Neuronal stem cell (in vitro differentiated cells): ENCODE measurements at regions not wholly inside any gene's neighbourhood (a gene's known extent, or its start where the extent isn't known, plus 50 kb on each side); places are given as distances from the start of the nearest gene placed in this dataset.
"Not testable (repeated sequence)": the region's sequence is repeated elsewhere in the genome, so short reads cannot be mapped to it uniquely, and the experiment has no call there.

Experiments
- DNase-seq: peaks from one replicate; pipeline ENCODE4 v3.0.0-alpha.2; 2013; ENCODE audit warnings: low spot score
- H2AFZ ChIP-seq: one replicate; pipeline ENCODE4 v1.6.1; 2013; ENCODE audit warnings: mild to moderate bottlenecking, low read length, inconsistent platforms
- H2AK5ac ChIP-seq: 2 replicates; pipeline ENCODE4 v1.6.1; 2013; ENCODE audit warnings: low read depth, mild to moderate bottlenecking, inconsistent platforms, low read length, moderate library complexity, mixed read lengths
- H2BK120ac ChIP-seq: 2 replicates; pipeline ENCODE4 v1.6.1; 2013; ENCODE audit warnings: low read depth, mild to moderate bottlenecking, inconsistent platforms, low read length, moderate library complexity, mixed read lengths
- H2BK12ac ChIP-seq: one replicate; pipeline ENCODE4 v1.6.1; 2013; ENCODE audit warnings: low read length, inconsistent platforms
- H2BK15ac ChIP-seq: 2 replicates; pipeline ENCODE4 v1.6.1; 2013; ENCODE audit warnings: mild to moderate bottlenecking, low read length, inconsistent platforms, mixed read lengths
- H2BK5ac ChIP-seq: one replicate; pipeline ENCODE4 v1.6.1; 2013; ENCODE audit warnings: inconsistent platforms, mild to moderate bottlenecking, low read length, moderate library complexity
- H3K14ac ChIP-seq: one replicate; pipeline ENCODE4 v1.6.1; 2013; ENCODE audit warnings: low read length, inconsistent platforms
- H3K18ac ChIP-seq: 2 replicates; pipeline ENCODE4 v1.6.1; 2013; ENCODE audit warnings: low read length, inconsistent platforms
- H3K23ac ChIP-seq: 2 replicates; pipeline ENCODE4 v1.6.1; 2013; ENCODE audit warnings: low read depth, mild to moderate bottlenecking, mixed read lengths, low read length, inconsistent platforms; ENCODE audit not compliant: poor library complexity
- H3K27ac ChIP-seq: replicated peaks from 3 replicates; pipeline ENCODE4 v1.5.1; 2013; ENCODE audit warnings: low read length, inconsistent platforms
- H3K27me3 ChIP-seq, 3 experiments: 2 replicates each; pipeline ENCODE4 v1.6.1; 2013; ENCODE audit warnings: low read length in 3 of 3, mild to moderate bottlenecking in 2 of 3, inconsistent platforms in 1 of 3, low read depth in 1 of 3, mixed read lengths in 1 of 3, moderate library complexity in 1 of 3; ENCODE audit not compliant: control insufficient read depth in 3 of 3, insufficient read depth in 3 of 3
- H3K36me3 ChIP-seq, 2 donors: replicated peaks in 1 of 2; 2 replicates each; pipeline ENCODE4 v1.6.1; 2013; ENCODE audit warnings: low read length in 2 of 2; ENCODE audit not compliant: control insufficient read depth in 2 of 2, insufficient read depth in 2 of 2
- H3K4ac ChIP-seq: 2 replicates; pipeline ENCODE4 v1.6.1; 2013; ENCODE audit warnings: inconsistent platforms, mild to moderate bottlenecking, low read length, moderate library complexity
- H3K4me1 ChIP-seq, 2 donors: 1 replicate in 1 of 2; 2 replicates in 1 of 2; pipeline ENCODE4 v1.6.1; 2013; ENCODE audit warnings: low read length in 2 of 2, low read depth in 1 of 2; ENCODE audit not compliant: control insufficient read depth in 2 of 2, insufficient read depth in 1 of 2
- H3K4me2 ChIP-seq: one replicate; pipeline ENCODE4 v1.6.1; 2013; ENCODE audit warnings: mild to moderate bottlenecking, low read length, inconsistent platforms; ENCODE audit not compliant: insufficient read depth, poor library complexity, severe bottlenecking
- H3K4me3 ChIP-seq, 2 donors: 2 replicates each; pipeline ENCODE4 v1.5.1; 2013; ENCODE audit warnings: low read length in 2 of 2, mild to moderate bottlenecking in 2 of 2, inconsistent platforms in 1 of 2, moderate library complexity in 1 of 2
- H3K79me1 ChIP-seq: one replicate; pipeline ENCODE4 v1.6.1; 2013; ENCODE audit warnings: low read depth, mild to moderate bottlenecking, inconsistent platforms, low read length, moderate library complexity
- H3K9ac ChIP-seq: one replicate; pipeline ENCODE4 v1.6.1; 2013; ENCODE audit warnings: mild to moderate bottlenecking, low read depth, low read length, inconsistent platforms; ENCODE audit not compliant: poor library complexity
- H3K9me3 ChIP-seq, 2 donors: replicated peaks in 1 of 2; 2 replicates each; pipeline versions ENCODE3 to v1.6.1; 2013; ENCODE audit warnings: low read length in 2 of 2, mild to moderate bottlenecking in 2 of 2, inconsistent platforms in 1 of 2, low read depth in 1 of 2, mixed read lengths in 1 of 2, moderate library complexity in 1 of 2; ENCODE audit not compliant: control insufficient read depth in 2 of 2, insufficient read depth in 1 of 2
- H4K8ac ChIP-seq: one replicate; pipeline ENCODE4 v1.6.1; 2013; ENCODE audit warnings: low read depth, mild to moderate bottlenecking, inconsistent platforms, low read length, moderate library complexity
- H4K91ac ChIP-seq: one replicate; pipeline ENCODE4 v1.6.1; 2013; ENCODE audit warnings: low read length, low read depth, mild to moderate bottlenecking, inconsistent platforms; ENCODE audit not compliant: poor library complexity
- WGBS, 2 donors: extraction: QIAGEN DNeasy Blood & Tissue Kit; methylation state at CpG; one replicate each; pipeline ENCODE4 v1.1.7; 2013; ENCODE audit warnings: missing lambda C conversion rate in 2 of 2, mixed read lengths in 1 of 2; ENCODE audit not compliant: insufficient read length in 2 of 2, insufficient replicate concordance in 1 of 2; ENCODE audit errors: extremely low coverage in 2 of 2; 5-methylcytosine and 5-hydroxymethylcytosine counted together

DNA sequence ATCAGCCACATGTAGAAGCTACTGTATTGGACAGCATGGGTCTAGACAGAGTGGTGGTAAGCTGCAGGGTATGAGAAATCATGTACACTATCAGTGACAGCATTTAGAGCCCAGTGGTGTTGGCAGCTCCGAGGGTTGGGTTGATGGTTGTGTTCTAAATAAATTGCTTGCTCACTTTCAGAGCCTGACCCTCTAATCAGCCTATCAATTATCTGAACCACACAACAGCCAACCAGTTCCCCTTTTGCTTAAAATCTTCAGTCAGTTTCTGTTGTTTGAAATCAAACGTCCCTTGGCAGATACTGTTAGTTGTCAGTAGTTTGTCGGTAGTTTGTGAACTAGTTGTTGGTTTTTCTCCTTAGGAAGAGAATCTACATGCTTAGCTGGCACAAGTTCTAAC lies 99.8 kb upstream of the RAI2 start:
- H3K14ac ChIP-seq, result no peak overlapping the region
- no peaks in the 10 kb centered on the region for H3K4me1 ChIP-seq
- no peak overlapping the region for H3K4ac ChIP-seq
- H3K4me3 ChIP-seq, result no peak overlapping the region
- no peak overlapping the region for H2BK15ac ChIP-seq
- no peaks in the 10 kb centered on the region for H3K27me3 ChIP-seq
- H3K36me3 ChIP-seq, result no peaks in the 10 kb centered on the region
- no CpG with 5 or more reads among the region's 3 CpGs for WGBS, 2 donors
- DNase-seq, result no peak
- no peak overlapping the region for H3K27ac ChIP-seq
- no peaks in the 10 kb centered on the region for H3K9me3 ChIP-seq
- no peak overlapping the region for H3K18ac ChIP-seq
- no peak overlapping the region for H2BK12ac ChIP-seq
- H2AFZ ChIP-seq, result no peak overlapping the region
- H2BK120ac ChIP-seq, result no peak overlapping the region
- H3K79me1 ChIP-seq, result no peaks in the 10 kb centered on the region
- H4K8ac ChIP-seq, result no peak overlapping the region
- H3K23ac ChIP-seq, result no peak overlapping the region
- H4K91ac ChIP-seq, result no peak overlapping the region
- no peak overlapping the region for H3K4me2 ChIP-seq
- H2BK5ac ChIP-seq, result no peak overlapping the region
- no peak overlapping the region for H2AK5ac ChIP-seq
- no peak overlapping the region for H3K9ac ChIP-seq

DNA sequence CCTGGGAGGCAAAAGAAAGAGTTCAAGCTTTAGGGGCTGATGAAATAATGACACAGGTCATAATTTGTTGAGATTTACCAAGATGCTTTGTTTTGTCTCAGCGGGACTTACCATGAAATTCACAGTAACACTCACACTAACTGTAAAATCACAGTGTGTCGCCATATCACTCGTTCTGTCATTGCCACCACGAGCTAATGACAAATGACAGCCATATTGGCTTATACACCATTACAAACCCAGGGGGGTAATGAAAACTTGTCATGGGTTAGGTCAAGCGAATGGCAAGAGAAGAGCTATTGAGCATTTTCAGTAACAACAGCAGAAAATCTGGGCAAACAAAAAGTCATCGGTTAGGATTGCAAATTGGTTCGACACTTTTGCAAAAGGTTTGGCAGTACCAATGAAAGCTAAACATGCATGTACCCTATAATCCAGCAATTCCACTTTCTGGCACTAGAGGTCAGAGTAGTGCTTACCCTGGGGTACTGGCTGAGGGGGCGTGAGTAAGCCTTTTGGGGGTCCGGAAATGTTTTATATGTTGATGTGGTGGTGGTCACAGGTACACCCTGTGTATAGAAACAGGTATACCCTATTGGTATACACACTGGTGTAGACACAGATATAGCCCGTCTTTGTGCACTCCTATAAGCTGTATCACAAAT lies 83.9 kb upstream of the RAI2 start:
- no peaks in the 10 kb centered on the region for H3K36me3 ChIP-seq
- H2BK12ac ChIP-seq, result no peak overlapping the region
- H2BK120ac ChIP-seq, result no peak overlapping the region
- H2AK5ac ChIP-seq, result no peak overlapping the region
- H3K4ac ChIP-seq, result no peak overlapping the region
- H4K8ac ChIP-seq, result no peak overlapping the region
- no peak overlapping the region for H3K18ac ChIP-seq
- no peak overlapping the region for H2AFZ ChIP-seq
- peak; percentile 14 for DNase-seq
- no peak overlapping the region for H3K4me3 ChIP-seq
- H3K4me1 ChIP-seq, result no peaks in the 10 kb centered on the region
- H3K27ac ChIP-seq, result no peak overlapping the region
- no peak overlapping the region for H4K91ac ChIP-seq
- no CpG with 5 or more reads among the region's 10 CpGs for whole genome bisulfite sequencing, 2 donors
- no peaks in the 10 kb centered on the region for H3K27me3 ChIP-seq
- no peaks in the 10 kb centered on the region for H3K9me3 ChIP-seq
- H3K79me1 ChIP-seq, result no peaks in the 10 kb centered on the region
- H3K4me2 ChIP-seq, result no peak overlapping the region
- H3K14ac ChIP-seq, result no peak overlapping the region
- H3K9ac ChIP-seq, result no peak overlapping the region
- no peak overlapping the region for H2BK5ac ChIP-seq
- no peak overlapping the region for H3K23ac ChIP-seq
- no peak overlapping the region for H2BK15ac ChIP-seq

DNA sequence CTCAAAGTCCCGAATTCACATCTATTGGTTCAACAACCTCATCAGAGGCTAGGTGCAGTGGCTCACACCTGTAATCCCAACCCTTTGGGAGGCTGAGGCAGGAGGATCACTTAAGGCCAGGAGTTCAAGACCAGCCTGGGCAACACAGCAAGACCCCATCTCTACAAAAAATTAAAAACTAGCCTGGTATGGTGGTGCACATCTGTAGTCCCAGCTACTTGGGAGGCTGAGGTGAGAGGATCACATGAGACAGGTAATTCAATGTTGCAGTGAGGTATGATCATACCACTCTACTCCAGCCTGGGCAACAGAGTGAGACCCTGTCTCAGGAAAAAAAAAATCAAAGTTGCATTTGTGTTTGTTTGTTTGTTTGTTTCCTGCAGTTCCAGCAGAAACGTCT lies 80.1 kb upstream of the RAI2 start:
- not testable (repeated sequence) for H3K18ac ChIP-seq, H2BK5ac ChIP-seq, H3K9me3 ChIP-seq, H3K4me1 ChIP-seq, H3K36me3 ChIP-seq, H4K91ac ChIP-seq, H3K4me3 ChIP-seq, H3K4ac ChIP-seq, H2BK120ac ChIP-seq, H2AFZ ChIP-seq, H2BK12ac ChIP-seq, H3K27ac ChIP-seq, H2BK15ac ChIP-seq, H3K23ac ChIP-seq, H3K79me1 ChIP-seq, H4K8ac ChIP-seq, H3K4me2 ChIP-seq, H3K14ac ChIP-seq, H2AK5ac ChIP-seq, DNase-seq, H3K9ac ChIP-seq, H3K27me3 ChIP-seq
- no CpG with 5 or more reads among the region's 2 CpGs for WGBS, 2 donors

DNA sequence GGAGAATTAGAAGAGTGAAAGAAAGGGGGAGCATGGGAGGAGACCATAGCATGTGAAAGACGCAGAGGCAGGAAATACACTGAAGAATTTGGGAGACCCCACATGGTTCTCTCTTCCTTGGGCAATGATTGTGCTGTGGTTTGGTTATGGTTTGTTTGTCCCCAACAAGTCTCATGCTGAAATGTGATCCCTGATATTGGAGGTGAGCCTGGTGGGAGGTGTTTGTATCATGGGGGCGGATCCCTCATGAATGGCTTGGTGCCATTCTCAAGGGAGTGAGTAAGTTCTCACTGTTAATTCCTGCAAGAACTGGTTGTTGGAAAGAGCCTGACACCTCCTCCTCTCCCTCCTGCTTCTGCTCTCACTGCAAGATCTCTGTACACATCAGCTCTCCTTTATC lies 78.6 kb upstream of the RAI2 start:
- Histone ChIP-seq H3K18ac (no peak overlapping the region), H2BK15ac (no peak overlapping the region), H3K36me3 (no peaks in the 10 kb centered on the region), H3K9ac (no peak overlapping the region), H3K9me3 (no peaks in the 10 kb centered on the region), H3K79me1 (no peaks in the 10 kb centered on the region), H3K23ac (no peak overlapping the region), H4K91ac (no peak overlapping the region), H3K27me3 (no peaks in the 10 kb centered on the region), H3K4me1 (no peaks in the 10 kb centered on the region), H3K27ac (no peak overlapping the region), H2BK12ac (no peak overlapping the region), H3K4me3 (no peak overlapping the region), H2AFZ (no peak overlapping the region), H3K4me2 (no peak overlapping the region), H4K8ac (no peak overlapping the region), H3K4ac (no peak overlapping the region), H2BK120ac (no peak overlapping the region), H2AK5ac (no peak overlapping the region), H3K14ac (no peak overlapping the region), H2BK5ac (no peak overlapping the region)
- no peak for DNase-seq
- WGBS, 2 donors, result no CpG with 5 or more reads among the region's 2 CpGs
